Activated naive CD4-positive, alpha-beta T cell treated with anti-CD3 and anti-CD28 coated beads for 36 hours (primary cell): ENCODE measurements at regions not wholly inside any gene's neighbourhood (a gene's known extent, or its start where the extent isn't known, plus 50 kb on each side); places are given as distances from the start of the nearest gene placed in this dataset.

ENCODE experiments used
- CTCF ChIA-PET: fragments of 350-600 bp; sonication (Branson Sonifier 250); formaldehyde crosslinking; loops from one replicate; lab custom pipeline; 2021; ENCODE audit warnings: antibody characterized with exemption; lab: Charles Lee
- DNase-seq: peaks from one replicate; pipeline ENCODE4 v3.0.0-alpha.2; 2020
- H3K27ac Mint-ChIP-seq: one replicate; pipeline ENCODE4 v1.8.0; 2021; ENCODE audit warnings: mild to moderate bottlenecking, mixed read lengths
- H3K27me3 Mint-ChIP-seq: one replicate; pipeline ENCODE4 v1.8.0; 2021; ENCODE audit warnings: low read depth, mixed read lengths
- H3K36me3 Mint-ChIP-seq: one replicate; pipeline ENCODE4 v1.8.0; 2021; ENCODE audit warnings: low read depth, mixed read lengths
- H3K4me1 Mint-ChIP-seq: one replicate; pipeline ENCODE4 v1.8.0; 2021; ENCODE audit warnings: low read depth, mixed read lengths
- H3K4me3 Mint-ChIP-seq: one replicate; pipeline ENCODE4 v1.8.0; 2021; ENCODE audit warnings: mild to moderate bottlenecking, moderate library complexity, mixed read lengths
- H3K9me3 Mint-ChIP-seq: one replicate; pipeline ENCODE4 v1.8.0; 2021; ENCODE audit warnings: mixed read lengths
- intact Hi-C: fragments of 100-400 bp; cut with micrococcal nuclease; formaldehyde crosslinking; loops from one replicate; pipeline ENCODE4 v1.15.1; 2023

DNA sequence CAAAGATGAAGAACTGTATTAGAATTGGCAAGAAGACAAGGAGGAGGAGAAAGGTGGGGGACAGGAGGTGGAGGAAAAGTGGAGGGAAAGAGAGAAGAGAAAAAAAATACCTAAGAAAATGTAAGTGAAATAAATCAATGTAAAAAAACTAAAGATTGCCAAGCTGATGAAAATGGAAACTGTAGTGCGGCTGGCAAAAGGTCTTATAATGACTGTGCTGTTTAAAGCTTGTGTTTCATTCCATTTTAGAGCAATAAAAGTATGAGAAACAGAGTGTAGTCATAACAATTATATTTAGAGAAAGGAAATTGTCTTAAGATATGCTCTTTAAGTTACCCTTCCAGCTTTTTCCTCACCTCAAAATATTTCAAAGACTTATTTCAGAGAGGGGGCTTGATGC, 670.5 kb upstream of the SEMA6A start:
- CTCF ChIA-PET, result interaction anchor here (1.9 kb wide), 1 partner anchor 9 kb away, joined by 5 read pairs; no protein-coding TSS in a partner anchor
- H3K36me3 Mint-ChIP-seq, result no peaks in the 10 kb centered on the region
- peaks cover 3% of the 10 kb centered on the region for H3K9me3 Mint-ChIP-seq
- H3K27me3 Mint-ChIP-seq, result no peaks in the 10 kb centered on the region
- intact Hi-C loops, result no loop called here
- H3K4me1 Mint-ChIP-seq, result no peaks in the 10 kb centered on the region
- no peak overlapping the region for H3K27ac Mint-ChIP-seq
- no peak overlapping the region for H3K4me3 Mint-ChIP-seq
- DNase-seq, result no peak

DNA sequence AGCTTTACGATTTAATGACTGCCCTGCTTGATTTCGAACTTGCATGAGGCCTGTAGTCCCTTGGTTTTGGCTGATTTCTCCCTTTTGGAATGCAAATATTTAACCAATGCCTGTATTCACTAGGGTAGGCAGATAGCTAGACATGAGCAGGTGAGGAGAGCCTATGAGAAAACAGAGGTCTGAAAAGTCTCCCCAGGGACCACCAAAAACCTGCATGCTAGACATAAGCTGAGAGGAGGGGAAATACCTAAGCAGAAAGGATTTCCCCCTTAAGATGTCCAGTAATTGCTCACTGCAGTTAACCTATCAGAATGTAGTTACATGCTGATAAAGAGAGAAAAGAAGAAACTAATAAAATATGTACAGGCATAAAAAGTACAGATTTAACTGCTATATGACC, 667.4 kb upstream of the SEMA6A start:
- Mint-ChIP-seq H3K4me3 (no peak overlapping the region), H3K4me1 (no peaks in the 10 kb centered on the region), H3K9me3 (peaks cover 5% of the 10 kb centered on the region), H3K27me3 (no peaks in the 10 kb centered on the region), H3K36me3 (no peaks in the 10 kb centered on the region), H3K27ac (no peak overlapping the region)
- CTCF ChIA-PET, result no interaction called here
- DNase-seq, result no peak
- intact Hi-C loops, result no loop called here

DNA sequence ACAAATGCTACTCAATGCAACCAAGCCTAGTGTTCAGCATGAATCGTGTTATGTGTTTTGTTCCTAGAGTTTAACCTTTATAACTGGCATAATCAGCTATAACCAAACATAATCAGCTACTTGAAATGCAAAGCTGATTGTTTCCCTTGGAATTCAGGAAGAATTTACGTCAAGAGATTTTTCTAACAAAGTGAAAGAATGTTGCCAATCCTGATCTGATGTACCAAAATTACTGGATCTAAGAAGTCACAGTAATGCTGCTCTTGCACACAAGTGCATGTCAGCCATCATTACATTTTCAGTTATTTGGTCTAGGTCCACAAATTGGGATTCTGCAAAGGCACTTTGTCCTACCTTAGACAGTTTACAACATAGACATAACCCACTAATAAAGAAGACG, 662.3 kb upstream of the SEMA6A start:
- no peak for DNase-seq
- Mint-ChIP-seq H3K36me3 (no peaks in the 10 kb centered on the region), H3K4me3 (no peak overlapping the region), H3K27me3 (no peaks in the 10 kb centered on the region), H3K9me3 (peaks cover 8% of the 10 kb centered on the region), H3K4me1 (no peaks in the 10 kb centered on the region), H3K27ac (no peak overlapping the region)
- intact Hi-C loops, result no loop called here
- CTCF ChIA-PET, result no interaction called here

DNA sequence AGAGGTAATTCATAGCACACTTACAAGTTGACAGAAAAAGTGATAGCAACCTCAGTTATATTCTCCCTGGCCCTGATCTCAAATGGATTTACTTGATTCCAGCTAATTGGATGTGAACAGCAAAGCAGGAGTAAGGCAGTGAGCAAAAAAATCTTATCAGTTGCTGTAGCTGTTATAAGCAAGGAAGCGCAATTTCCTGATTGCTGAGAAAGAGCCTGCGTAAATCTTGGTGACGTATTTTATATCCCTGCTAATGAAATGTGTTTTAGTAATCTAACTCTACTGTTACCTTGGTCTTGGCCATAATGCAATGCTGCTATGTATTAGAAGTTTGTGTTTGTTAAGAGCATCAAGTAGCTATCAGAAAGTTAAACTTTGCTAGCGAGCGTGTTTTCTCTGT, 661.2 kb upstream of the SEMA6A start:
- Mint-ChIP-seq H3K36me3 (no peaks in the 10 kb centered on the region), H3K4me3 (no peak overlapping the region), H3K27ac (no peak overlapping the region), H3K9me3 (peaks cover 7% of the 10 kb centered on the region), H3K4me1 (no peaks in the 10 kb centered on the region), H3K27me3 (no peaks in the 10 kb centered on the region)
- no peak for DNase-seq
- CTCF ChIA-PET, result interaction anchor here (1.7 kb wide), 1 partner anchor 9 kb away, joined by 5 read pairs; no protein-coding TSS in a partner anchor
- intact Hi-C loops, result no loop called here

DNA sequence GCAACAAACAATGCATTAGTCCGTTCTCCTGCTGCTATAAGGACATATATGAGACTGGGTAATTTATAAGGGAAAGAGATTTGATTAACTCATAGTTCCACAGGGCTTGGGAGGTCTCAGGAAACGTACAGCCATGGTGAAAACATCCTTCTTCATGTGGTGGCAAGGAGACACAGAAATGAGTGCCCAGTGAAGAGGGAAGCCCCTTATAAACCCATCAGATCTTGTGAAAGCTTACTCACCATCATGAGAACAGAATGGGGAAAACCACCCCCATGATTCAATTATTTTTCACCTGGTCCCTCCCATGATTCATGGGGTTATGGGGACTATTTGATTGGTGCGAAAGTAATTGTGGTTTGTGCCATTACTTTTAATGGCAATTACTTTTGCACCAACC, 655.8 kb upstream of the SEMA6A start:
- intact Hi-C loops, result no loop called here
- CTCF ChIA-PET, result no interaction called here
- Mint-ChIP-seq H3K4me3 (no peak overlapping the region), H3K27ac (no peak overlapping the region), H3K27me3 (no peaks in the 10 kb centered on the region), H3K4me1 (no peaks in the 10 kb centered on the region), H3K36me3 (no peaks in the 10 kb centered on the region), H3K9me3 (no peaks in the 10 kb centered on the region)
- no peak for DNase-seq

DNA sequence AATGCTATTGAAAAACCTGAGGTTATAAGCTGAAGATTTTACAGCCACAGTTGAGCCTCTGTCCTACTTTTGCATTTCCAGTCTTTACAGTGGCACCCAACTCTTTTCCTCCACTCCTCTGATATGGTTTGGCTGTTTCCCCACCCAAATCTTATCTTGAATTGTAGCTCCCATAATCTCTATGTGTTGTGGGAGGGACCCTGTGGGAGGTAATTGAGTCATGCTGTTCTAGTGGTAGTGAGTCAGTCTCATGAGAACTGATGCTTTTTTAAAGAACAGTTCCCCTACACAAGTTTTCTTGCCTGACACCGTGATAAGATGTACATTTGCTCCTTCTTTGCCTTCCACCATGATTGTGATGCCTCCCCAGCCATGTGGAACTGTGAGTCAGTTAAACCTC, 646.1 kb upstream of the SEMA6A start:
- Mint-ChIP-seq H3K36me3 (no peaks in the 10 kb centered on the region), H3K4me1 (no peaks in the 10 kb centered on the region), H3K4me3 (no peak overlapping the region), H3K9me3 (no peaks in the 10 kb centered on the region), H3K27ac (no peak overlapping the region), H3K27me3 (no peaks in the 10 kb centered on the region)
- intact Hi-C loops, result no loop called here
- CTCF ChIA-PET, result no interaction called here
- no peak for DNase-seq

DNA sequence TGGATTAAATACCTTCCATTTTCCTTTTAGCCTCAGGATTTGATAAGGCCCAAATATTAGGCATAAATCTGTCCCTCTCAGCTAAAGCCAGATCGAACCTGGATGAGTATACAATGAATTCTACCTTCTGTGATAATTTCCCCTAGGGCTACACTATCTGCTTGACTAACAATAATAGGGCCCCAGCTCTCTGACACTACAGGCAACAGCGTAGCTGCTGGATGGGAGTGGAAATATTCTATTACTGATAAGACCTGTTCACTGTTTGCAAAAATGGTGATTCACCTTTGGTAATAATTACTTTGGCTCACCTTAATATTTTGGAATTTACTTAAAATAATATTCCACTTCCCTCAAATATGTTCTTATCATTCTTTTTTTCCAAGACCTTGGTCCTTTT, 644.2 kb upstream of the SEMA6A start:
- CTCF ChIA-PET, result no interaction called here
- intact Hi-C loops, result no loop called here
- H3K36me3 Mint-ChIP-seq, result no peaks in the 10 kb centered on the region
- H3K27me3 Mint-ChIP-seq, result no peaks in the 10 kb centered on the region
- DNase-seq, result no peak
- H3K4me1 Mint-ChIP-seq, result no peaks in the 10 kb centered on the region
- H3K9me3 Mint-ChIP-seq, result no peaks in the 10 kb centered on the region
- H3K27ac Mint-ChIP-seq, result no peak overlapping the region
- H3K4me3 Mint-ChIP-seq, result no peak overlapping the region

DNA sequence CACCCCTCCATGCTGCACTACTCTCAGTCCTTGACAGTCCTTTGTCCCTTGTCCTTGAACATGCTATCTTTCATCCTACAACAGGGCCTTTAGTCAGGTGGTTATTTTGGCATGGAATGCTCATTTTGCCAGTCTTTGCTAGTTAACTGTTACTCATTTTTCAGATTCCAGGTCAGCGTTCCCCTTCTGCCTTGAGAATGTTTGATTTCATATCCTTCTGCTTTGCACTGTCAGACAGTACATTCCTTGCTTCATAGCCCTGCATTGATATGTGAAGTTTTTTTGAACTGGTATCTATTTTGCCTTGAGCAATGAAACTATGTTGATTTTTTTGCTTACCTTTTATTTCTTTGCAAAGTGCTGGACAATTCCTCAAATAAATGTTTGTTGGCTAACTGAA, 638.2 kb upstream of the SEMA6A start:
- CTCF ChIA-PET, result no interaction called here

DNA sequence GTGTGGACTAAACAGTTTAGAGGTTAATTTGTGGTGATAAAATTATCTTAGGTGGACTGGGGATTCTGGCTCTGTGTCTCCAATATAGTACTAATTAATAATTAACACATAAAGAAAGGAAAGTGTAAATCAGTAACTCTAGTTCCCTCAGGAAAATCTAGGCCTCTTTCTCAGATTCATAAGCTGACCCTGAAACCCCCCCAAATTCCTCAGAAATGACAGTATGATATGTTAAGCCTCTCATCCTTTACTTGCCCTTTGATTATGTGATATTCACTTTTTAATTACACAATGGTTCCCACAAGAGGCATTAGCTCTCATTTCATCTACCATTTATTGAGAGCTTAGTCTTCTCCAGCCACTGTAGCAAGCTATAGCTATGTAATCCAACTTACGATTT, 636.2 kb upstream of the SEMA6A start:
- no peaks in the 10 kb centered on the region for H3K27me3 Mint-ChIP-seq
- H3K4me1 Mint-ChIP-seq, result no peaks in the 10 kb centered on the region
- H3K4me3 Mint-ChIP-seq, result no peak overlapping the region
- no peak for DNase-seq
- H3K27ac Mint-ChIP-seq, result no peak overlapping the region
- H3K9me3 Mint-ChIP-seq, result peaks cover 9% of the 10 kb centered on the region
- intact Hi-C loops, result no loop called here
- CTCF ChIA-PET, result no interaction called here
- no peaks in the 10 kb centered on the region for H3K36me3 Mint-ChIP-seq

More for the DNA sequence above, 638.2 kb upstream of the SEMA6A start:
- intact Hi-C loops, result no loop called here
- Mint-ChIP-seq H3K4me1 (no peaks in the 10 kb centered on the region), H3K27ac (no peak overlapping the region), H3K27me3 (no peaks in the 10 kb centered on the region), H3K36me3 (no peaks in the 10 kb centered on the region), H3K9me3 (peaks cover 9% of the 10 kb centered on the region), H3K4me3 (no peak overlapping the region)
- DNase-seq, result no peak

DNA sequence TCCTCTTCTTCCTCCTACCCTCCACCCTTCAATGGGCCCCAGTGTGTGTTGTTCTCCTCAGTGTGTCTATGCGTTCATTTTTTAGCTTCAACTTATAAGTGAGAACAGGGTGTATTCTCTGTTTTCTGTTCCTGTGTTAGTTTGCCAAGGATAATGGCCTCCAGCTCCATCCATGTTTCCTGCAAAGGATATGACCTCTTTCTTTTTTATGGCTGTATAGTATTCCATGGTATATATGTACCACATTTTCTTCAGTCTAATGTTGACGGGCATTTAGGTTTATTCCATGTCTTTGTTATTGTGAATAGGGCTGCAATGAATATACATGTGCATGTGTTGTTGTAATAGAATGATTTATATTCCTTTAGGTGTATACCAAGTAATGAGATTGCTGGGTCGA, 634.9 kb upstream of the SEMA6A start:
- Mint-ChIP-seq H3K27me3 (no peaks in the 10 kb centered on the region), H3K4me3 (no peak overlapping the region), H3K27ac (no peak overlapping the region), H3K9me3 (peaks cover 9% of the 10 kb centered on the region), H3K36me3 (no peaks in the 10 kb centered on the region), H3K4me1 (no peaks in the 10 kb centered on the region)
- intact Hi-C loops, result no loop called here
- CTCF ChIA-PET, result interaction anchor here (0.7 kb wide), 1 partner anchor 957 kb away, joined by 3 read pairs; no protein-coding TSS in a partner anchor
- no peak for DNase-seq

DNA sequence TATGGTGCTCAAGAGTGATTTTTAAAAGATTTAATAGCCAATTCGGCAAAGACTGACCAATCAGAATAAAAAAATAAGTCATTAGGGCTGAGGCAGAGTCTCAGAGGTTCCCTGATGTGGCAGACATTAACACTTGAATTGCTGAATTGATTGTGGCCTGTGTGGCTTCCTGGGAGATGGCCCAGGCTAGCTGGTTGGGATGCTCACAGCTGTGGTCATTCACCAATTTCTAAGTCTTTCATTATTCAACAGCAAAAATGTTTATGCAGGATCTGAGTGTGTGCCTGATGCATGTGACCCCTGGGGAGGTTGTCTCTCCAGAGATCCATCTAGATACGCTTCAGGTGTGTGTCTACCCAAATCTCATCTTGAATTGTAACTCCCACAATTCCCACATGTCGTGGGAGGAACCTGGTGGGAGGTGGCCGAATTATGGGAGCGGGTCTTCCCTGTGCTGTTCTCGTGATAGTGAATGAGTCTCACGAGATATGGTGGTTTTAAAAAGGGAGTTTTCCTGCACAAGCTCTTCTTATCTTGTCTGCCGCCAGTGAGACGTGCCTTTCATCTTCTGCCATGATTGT, 632.6 kb upstream of the SEMA6A start:
- H3K36me3 Mint-ChIP-seq, result no peaks in the 10 kb centered on the region
- CTCF ChIA-PET, result no interaction called here
- no peaks in the 10 kb centered on the region for H3K4me1 Mint-ChIP-seq
- H3K27me3 Mint-ChIP-seq, result no peaks in the 10 kb centered on the region
- peaks cover 9% of the 10 kb centered on the region for H3K9me3 Mint-ChIP-seq
- no peak overlapping the region for H3K27ac Mint-ChIP-seq
- no peak for DNase-seq
- intact Hi-C loops, result no loop called here
- no peak overlapping the region for H3K4me3 Mint-ChIP-seq

DNA sequence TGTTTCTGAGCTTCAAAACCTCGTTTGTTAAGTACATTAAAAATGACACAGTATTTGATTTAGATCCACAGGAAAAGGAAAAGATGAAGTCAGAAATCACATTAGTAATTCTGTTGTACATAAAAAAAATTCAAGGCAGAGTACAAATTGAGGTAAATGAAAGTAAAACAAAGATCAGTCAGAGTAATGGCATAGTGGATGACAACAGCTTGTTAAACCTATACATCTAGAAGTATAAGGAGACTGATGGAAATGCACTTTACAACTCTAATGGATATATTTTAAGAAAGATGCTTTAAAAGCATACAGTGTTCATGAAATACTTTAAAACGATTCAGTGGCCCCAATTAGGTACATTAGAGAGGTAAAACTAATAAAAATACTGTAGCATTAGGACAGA, 631.3 kb upstream of the SEMA6A start:
- Mint-ChIP-seq H3K27ac (no peak overlapping the region), H3K9me3 (peaks cover 9% of the 10 kb centered on the region), H3K4me1 (no peaks in the 10 kb centered on the region), H3K27me3 (no peaks in the 10 kb centered on the region), H3K36me3 (no peaks in the 10 kb centered on the region), H3K4me3 (no peak overlapping the region)
- no peak for DNase-seq
- intact Hi-C loops, result no loop called here
- CTCF ChIA-PET, result no interaction called here

DNA sequence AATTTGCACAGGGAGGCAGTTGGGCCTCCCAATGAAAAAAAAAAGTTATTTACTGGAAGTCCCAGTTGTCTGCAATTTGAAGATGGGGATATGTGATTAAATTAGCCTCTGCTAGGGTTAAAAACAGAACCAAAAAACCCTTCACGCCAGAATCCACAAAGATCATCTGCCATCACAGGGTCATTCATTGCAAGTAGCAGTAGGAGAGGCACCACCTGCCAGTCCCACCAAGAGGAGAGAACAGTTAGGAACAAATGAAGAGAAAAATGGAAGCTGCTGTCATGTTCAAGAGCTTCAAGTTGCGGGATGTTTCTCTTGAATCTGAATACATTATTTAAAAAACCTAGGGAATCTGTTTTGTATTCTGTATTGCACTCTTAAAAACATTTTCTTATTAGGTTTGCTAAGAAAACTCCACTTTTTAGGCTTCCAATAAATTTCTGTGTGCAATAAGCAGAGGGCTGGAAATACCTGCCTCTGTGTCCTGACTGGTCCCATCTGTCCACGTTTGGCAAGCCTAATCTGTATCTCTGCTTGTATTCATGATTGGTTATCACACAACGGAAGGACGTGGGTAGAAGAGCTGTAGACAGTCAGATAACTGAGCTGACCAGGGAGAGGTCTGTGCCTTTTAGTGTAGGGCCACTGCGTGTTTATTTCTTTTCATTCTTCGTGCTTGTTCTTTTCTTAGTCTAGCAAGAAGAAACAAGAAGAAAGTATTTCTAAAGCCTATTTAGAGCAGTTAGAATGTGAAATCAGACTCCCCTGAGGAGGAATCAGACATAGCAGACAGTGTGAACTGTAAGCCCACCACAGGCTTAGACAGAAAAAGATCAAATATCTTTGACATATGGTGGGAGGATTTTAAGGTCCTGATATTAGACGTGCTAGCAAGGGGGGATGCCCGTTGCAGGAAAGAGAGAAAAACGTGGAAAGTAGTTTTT, 630.6 kb upstream of the SEMA6A start:
- H3K36me3 Mint-ChIP-seq, result no peaks in the 10 kb centered on the region
- no peak for DNase-seq
- no peak overlapping the region for H3K4me3 Mint-ChIP-seq
- H3K9me3 Mint-ChIP-seq, result peaks cover 10% of the 10 kb centered on the region
- no peaks in the 10 kb centered on the region for H3K4me1 Mint-ChIP-seq
- H3K27ac Mint-ChIP-seq, result no peak overlapping the region
- CTCF ChIA-PET, result no interaction called here
- H3K27me3 Mint-ChIP-seq, result no peaks in the 10 kb centered on the region
- intact Hi-C loops, result no loop called here
